Kidney (tissue), 13 donors: ENCODE measurements at regions not wholly inside any gene's neighbourhood (a gene's known extent, or its start where the extent isn't known, plus 50 kb on each side); places are given as distances from the start of the nearest gene placed in this dataset.
A peak's percentile ranks its signal among the peaks of the same experiment; 100 is the strongest.

Source experiments
- DNase-seq, 5 donors: peaks; one replicate each; pipeline ENCODE4 v3.0.0-alpha.2; 2013 to 2020
- FAIRE-seq: peaks from 2 replicates; lab custom pipeline; 2012; peaks lifted over from hg19 to GRCh38; lab: Jason Lieb, UNC
- H3K27ac ChIP-seq, 2 donors: one replicate each; pipeline ENCODE4 v1.7.0; 2013; ENCODE audit warnings: low read depth in 2 of 2, low read length in 2 of 2, inconsistent platforms in 1 of 2
- H3K27me3 ChIP-seq: one replicate; pipeline ENCODE4 v1.7.1; 2013; ENCODE audit warnings: low read length, inconsistent platforms; ENCODE audit not compliant: control insufficient read depth, insufficient read depth
- H3K36me3 ChIP-seq, 3 donors: one replicate each; pipeline versions ENCODE4 v1.7.0 to v1.7.1; 2013; ENCODE audit warnings: low read length in 3 of 3, control low read depth in 1 of 3, inconsistent platforms in 1 of 3; ENCODE audit not compliant: insufficient read depth in 3 of 3, control insufficient read depth in 2 of 3
- H3K4me1 ChIP-seq, 3 donors: one replicate each; pipeline versions ENCODE4 v1.7.0 to v1.7.1; 2013; ENCODE audit warnings: low read length in 3 of 3, inconsistent platforms in 1 of 3, low read depth in 1 of 3; ENCODE audit not compliant: control insufficient read depth in 2 of 3, insufficient read depth in 2 of 3
- H3K4me3 ChIP-seq, 3 donors: one replicate each; pipeline versions ENCODE4 v1.7.0 to v1.8.1; 2013; ENCODE audit warnings: low read length in 3 of 3, control low read depth in 1 of 3, inconsistent platforms in 1 of 3
- H3K9ac ChIP-seq, 3 donors: one replicate each; pipeline versions ENCODE4 v1.7.0 to v1.7.1; 2013; ENCODE audit warnings: low read length in 3 of 3, control low read depth in 1 of 3, inconsistent platforms in 1 of 3
- H3K9me3 ChIP-seq, 3 donors: one replicate each; pipeline versions ENCODE4 v1.7.0 to v1.7.1; 2013; ENCODE audit warnings: low read length in 3 of 3, control low read depth in 1 of 3, inconsistent platforms in 1 of 3; ENCODE audit not compliant: control insufficient read depth in 2 of 3, insufficient read depth in 1 of 3
- CTCF ChIP-seq: IDR thresholded peaks from 3 replicates; pipeline ENCODE4 v1.5.1; 2012; ENCODE audit warnings: mild to moderate bottlenecking, moderate library complexity, borderline replicate concordance; ENCODE audit not compliant: insufficient read depth; ENCODE audit errors: extremely low read depth
- intact Hi-C: fragments of 100-400 bp; cut with DNase I; formaldehyde crosslinking; loops from one replicate; pipeline ENCODE4 v1.11.1; 2022
- donor health status: control.
- donor health status: control.
- donor health status: control.
- donor health status: control.
- donor health status: control.
- donor health status: DM: yes; HTN: yes; CAD: no.
- donor health status: Normal renal cell carcinoma (clear cell type).

GRCh38 chr2:52939250-52939649 is 828.4 kb upstream of the CHAC2 start:
- Histone ChIP-seq H3K36me3 (no peaks in the 10 kb centered on the region), H3K9ac (no peak overlapping the region), H3K4me1 (no peaks in the 10 kb centered on the region), H3K27ac (no peak overlapping the region), H3K9me3 (no peaks in the 10 kb centered on the region), H3K27me3 (no peaks in the 10 kb centered on the region), H3K4me3 (no peak overlapping the region)
- FAIRE-seq (no peak), DNase-seq (no peak)
- intact Hi-C loops = no loop called here
- no peak for TF ChIP-seq CTCF

GRCh38 chr2:52936029-52936428 is 831.6 kb upstream of the CHAC2 start:
- H3K4me3 ChIP-seq = no peak overlapping the region
- TF ChIP-seq CTCF = no peak
- H3K4me1 ChIP-seq = no peaks in the 10 kb centered on the region
- DNase-seq (no peak), FAIRE-seq (no peak)
- H3K36me3 ChIP-seq = no peaks in the 10 kb centered on the region
- no peak overlapping the region for H3K9ac ChIP-seq
- no peaks in the 10 kb centered on the region for H3K27me3 ChIP-seq
- no peak overlapping the region for H3K27ac ChIP-seq
- intact Hi-C loops = no loop called here
- H3K9me3 ChIP-seq = no peaks in the 10 kb centered on the region

GRCh38 chr2:52934920-52935640 is 832.5 kb upstream of the CHAC2 start:
- no peaks in the 10 kb centered on the region for H3K36me3 ChIP-seq
- no peaks in the 10 kb centered on the region for H3K27me3 ChIP-seq
- no peak overlapping the region for H3K4me3 ChIP-seq
- H3K9ac ChIP-seq = no peak overlapping the region
- H3K4me1 ChIP-seq = no peaks in the 10 kb centered on the region
- no peaks in the 10 kb centered on the region for H3K9me3 ChIP-seq
- no peak for DNase-seq
- intact Hi-C loops = no loop called here
- no peak for FAIRE-seq
- H3K27ac ChIP-seq = no peak overlapping the region
- TF ChIP-seq CTCF = no peak

- Histone ChIP-seq H3K4me1 (no peaks in the 10 kb centered on the region), H3K9ac (no peak overlapping the region), H3K4me3 (no peak overlapping the region), H3K9me3 (peaks cover 0 to 2% (median 0%) of the 10 kb centered on the region in 3 donors), H3K27me3 (no peaks in the 10 kb centered on the region), H3K27ac (no peak overlapping the region), H3K36me3 (no peaks in the 10 kb centered on the region)
- no peak for TF ChIP-seq CTCF
- FAIRE-seq (no peak), DNase-seq (peak in 1 of 5 donors; percentile 6)
- intact Hi-C loops = no loop called here
These were observed 833.2 kb upstream of the CHAC2 start for GRCh38 chr2:52934323-52934898.
